Mesothelial cell of epicardium (in vitro differentiated cells): ENCODE measurements at regions not wholly inside any gene's neighbourhood (a gene's known extent, or its start where the extent isn't known, plus 50 kb on each side); places are given as distances from the start of the nearest gene placed in this dataset.

Experiments
- DNase-seq, 2 experiments: peaks; one replicate each; pipeline ENCODE4 v3.0.0; 2021; ENCODE audit warnings: low spot score in 2 of 2; ENCODE audit not compliant: unreplicated experiment in 2 of 2
- H3K27ac Mint-ChIP-seq: 2 replicates; pipeline ENCODE4 v1.8.0; 2021; ENCODE audit warnings: mixed read lengths
- H3K27me3 Mint-ChIP-seq: 2 replicates; pipeline ENCODE4 v1.8.0; 2021; ENCODE audit warnings: low read depth, mixed read lengths
- H3K36me3 Mint-ChIP-seq: 2 replicates; pipeline ENCODE4 v1.8.0; 2021; ENCODE audit warnings: mixed read lengths
- H3K4me1 Mint-ChIP-seq: 2 replicates; pipeline ENCODE4 v1.8.0; 2021; ENCODE audit warnings: mixed read lengths
- H3K4me3 Mint-ChIP-seq: 2 replicates; pipeline ENCODE4 v1.8.0; 2021; ENCODE audit warnings: mild to moderate bottlenecking, moderate library complexity, mixed read lengths
- H3K9me3 Mint-ChIP-seq: 2 replicates; pipeline ENCODE4 v1.8.0; 2021; ENCODE audit warnings: mixed read lengths
- CTCF ChIP-seq: fragments of 200-600 bp; sonication (generic); IDR thresholded peaks from one replicate; pipeline ENCODE4 v1.5.0; 2021; ENCODE audit warnings: antibody characterized with exemption; ENCODE audit not compliant: unreplicated experiment

- no peaks in the 10 kb centered on the region for H3K4me1 Mint-ChIP-seq
- H3K36me3 Mint-ChIP-seq = no peaks in the 10 kb centered on the region
- no peak overlapping the region for H3K4me3 Mint-ChIP-seq
- TF ChIP-seq CTCF = no peak
- no peak overlapping the region for H3K27ac Mint-ChIP-seq
- H3K27me3 Mint-ChIP-seq = peaks cover 43% of the 10 kb centered on the region
- H3K9me3 Mint-ChIP-seq = no peaks in the 10 kb centered on the region
- DNase-seq = no peak
These were observed 53.3 kb upstream of the ERO1B start for GRCh38 chr1:236334893-236335545.

GRCh38 chr1:236332092-236332758 lies 50.5 kb upstream of the ERO1B start:
- no peak for DNase-seq
- Mint-ChIP-seq H3K4me1 (no peaks in the 10 kb centered on the region), H3K36me3 (no peaks in the 10 kb centered on the region), H3K27me3 (peaks cover 21% of the 10 kb centered on the region), H3K27ac (no peak overlapping the region), H3K9me3 (no peaks in the 10 kb centered on the region), H3K4me3 (no peak overlapping the region)
- TF ChIP-seq CTCF = no peak
